NCI-H2227 (cell line): ENCODE measurements at regions not wholly inside any gene's neighbourhood (a gene's known extent, or its start where the extent isn't known, plus 50 kb on each side); places are given as distances from the start of the nearest gene placed in this dataset.

Experiments
- DNase-seq: peaks from one replicate; lab custom pipeline; 2025; ENCODE audit not compliant: unreplicated experiment; lab: John Stamatoyannopoulos, UW

GRCh38 chr2:189364607-189365006 lies 76.7 kb upstream of the WDR75 start:
- DNase-seq = no peak

- DNase-seq = no peak
Observed at GRCh38 chr2:189366349-189366748, 74.9 kb upstream of the WDR75 start.

- no peak for DNase-seq
Observed at GRCh38 chr2:189367343-189367742, 73.9 kb upstream of the WDR75 start.

GRCh38 chr2:189369566-189369965 lies 71.7 kb upstream of the WDR75 start:
- DNase-seq = no peak

- no peak for DNase-seq
Observed at GRCh38 chr2:189370719-189371118, 70.6 kb upstream of the WDR75 start.

GRCh38 chr2:189372688-189373257 lies 68.5 kb upstream of the WDR75 start:
- no peak for DNase-seq

GRCh38 chr2:189374481-189374880 lies 66.8 kb upstream of the WDR75 start:
- no peak for DNase-seq

GRCh38 chr2:189375842-189376241 lies 65.4 kb upstream of the WDR75 start:
- DNase-seq = no peak

GRCh38 chr2:189379287-189379630 lies 62.0 kb upstream of the WDR75 start:
- DNase-seq = no peak

- no peak for DNase-seq
Observed at GRCh38 chr2:189379731-189380261, 61.5 kb upstream of the WDR75 start.

- no peak for DNase-seq
Observed at GRCh38 chr2:189382668-189383067, 58.6 kb upstream of the WDR75 start.

GRCh38 chr2:189386741-189387140 lies 54.5 kb upstream of the WDR75 start:
- no peak for DNase-seq

GRCh38 chr2:189391201-189391600 lies 50.1 kb upstream of the WDR75 start:
- no peak for DNase-seq
